OCI-LY7 (cell line): ENCODE measurements at regions not wholly inside any gene's neighbourhood (a gene's known extent, or its start where the extent isn't known, plus 50 kb on each side); places are given as distances from the start of the nearest gene placed in this dataset.

Experiments
- EZH2phosphoT487 ChIP-seq: fragments of 200-600 bp; sonication (generic); IDR thresholded peaks from 2 replicates; pipeline ENCODE4 v1.6.1; 2018; ENCODE audit warnings: low read depth, borderline replicate concordance, mild to moderate bottlenecking, mixed run types, antibody characterized with exemption, low read length, moderate library complexity, mixed read lengths
- TF ChIP-seq, protein P1 (sequence below): fragments of 200-600 bp; sonication (generic); conservative IDR thresholded peaks from 2 replicates; pipeline ENCODE4 v1.5.1; 2014; ENCODE audit warnings: mild to moderate bottlenecking, antibody characterized with exemption, low read length, moderate library complexity, mixed read lengths

DNA sequence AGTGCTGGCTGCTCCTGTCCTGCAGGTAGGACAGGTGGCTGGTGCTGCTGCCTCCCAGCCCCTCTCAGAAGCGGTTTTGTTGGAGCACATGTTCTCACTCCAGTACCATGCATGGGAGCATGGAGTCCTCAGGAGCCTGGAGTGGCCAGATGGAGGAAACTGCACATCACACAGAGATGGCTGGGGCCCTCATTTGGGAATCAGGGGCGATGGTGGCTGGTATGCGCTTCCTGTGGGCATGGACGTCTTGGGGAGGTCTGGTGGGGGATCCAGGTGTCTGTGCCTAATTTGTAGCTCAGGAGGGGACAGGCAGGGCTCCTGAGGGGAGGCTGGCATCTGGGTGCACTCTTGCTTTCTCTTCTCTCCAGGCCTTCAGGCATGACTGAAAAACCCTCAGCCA, 168.2 kb downstream of the KLF13 start:
- TF ChIP-seq, protein P1, sequence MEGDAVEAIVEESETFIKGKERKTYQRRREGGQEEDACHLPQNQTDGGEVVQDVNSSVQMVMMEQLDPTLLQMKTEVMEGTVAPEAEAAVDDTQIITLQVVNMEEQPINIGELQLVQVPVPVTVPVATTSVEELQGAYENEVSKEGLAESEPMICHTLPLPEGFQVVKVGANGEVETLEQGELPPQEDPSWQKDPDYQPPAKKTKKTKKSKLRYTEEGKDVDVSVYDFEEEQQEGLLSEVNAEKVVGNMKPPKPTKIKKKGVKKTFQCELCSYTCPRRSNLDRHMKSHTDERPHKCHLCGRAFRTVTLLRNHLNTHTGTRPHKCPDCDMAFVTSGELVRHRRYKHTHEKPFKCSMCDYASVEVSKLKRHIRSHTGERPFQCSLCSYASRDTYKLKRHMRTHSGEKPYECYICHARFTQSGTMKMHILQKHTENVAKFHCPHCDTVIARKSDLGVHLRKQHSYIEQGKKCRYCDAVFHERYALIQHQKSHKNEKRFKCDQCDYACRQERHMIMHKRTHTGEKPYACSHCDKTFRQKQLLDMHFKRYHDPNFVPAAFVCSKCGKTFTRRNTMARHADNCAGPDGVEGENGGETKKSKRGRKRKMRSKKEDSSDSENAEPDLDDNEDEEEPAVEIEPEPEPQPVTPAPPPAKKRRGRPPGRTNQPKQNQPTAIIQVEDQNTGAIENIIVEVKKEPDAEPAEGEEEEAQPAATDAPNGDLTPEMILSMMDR = no peak
- TF ChIP-seq EZH2phosphoT487 = no peak
